SU-DHL-6 (cell line): ENCODE measurements at regions not wholly inside any gene's neighbourhood (a gene's known extent, or its start where the extent isn't known, plus 50 kb on each side); places are given as distances from the start of the nearest gene placed in this dataset.

Experiments used
- CTCF ChIP-seq: fragments of 200-600 bp; sonication (generic); IDR thresholded peaks from one replicate; pipeline ENCODE4 v1.5.1; 2017; ENCODE audit warnings: antibody characterized with exemption, mild to moderate bottlenecking, low read length, moderate library complexity; ENCODE audit not compliant: insufficient read depth, poor library complexity, severe bottlenecking
- EZH2phosphoT487 ChIP-seq: fragments of 200-600 bp; sonication (generic), shearing (Covaris generic); conservative IDR thresholded peaks from 2 replicates; pipeline ENCODE4 v1.6.1; 2018; ENCODE audit warnings: mild to moderate bottlenecking, antibody characterized with exemption, low read length, moderate library complexity, mixed read lengths

GRCh38 chr5:63250939-63251338 lies 672.3 kb downstream of the LRRC70 start:
- TF ChIP-seq CTCF (no peak), EZH2phosphoT487 (no peak)
